Endothelial cell (in vitro differentiated cells): ENCODE measurements at regions not wholly inside any gene's neighbourhood (a gene's known extent, or its start where the extent isn't known, plus 50 kb on each side); places are given as distances from the start of the nearest gene placed in this dataset.

ENCODE experiments used
- DNase-seq: peaks from one replicate; pipeline ENCODE4 v3.0.0; 2021; ENCODE audit warnings: low spot score
- H3K27ac Mint-ChIP-seq: one replicate; pipeline ENCODE4 v1.8.0; 2021; ENCODE audit warnings: mixed read lengths, inconsistent platforms; ENCODE audit not compliant: unreplicated experiment
- H3K27me3 Mint-ChIP-seq: one replicate; pipeline ENCODE4 v1.8.0; 2021; ENCODE audit warnings: mild to moderate bottlenecking, moderate library complexity, mixed read lengths, inconsistent platforms; ENCODE audit not compliant: unreplicated experiment
- H3K36me3 Mint-ChIP-seq: one replicate; pipeline ENCODE4 v1.8.0; 2021; ENCODE audit warnings: mild to moderate bottlenecking, low read depth, mixed read lengths, inconsistent platforms; ENCODE audit not compliant: unreplicated experiment
- H3K4me1 Mint-ChIP-seq: one replicate; pipeline ENCODE4 v1.8.0; 2021; ENCODE audit warnings: mild to moderate bottlenecking, mixed read lengths, inconsistent platforms; ENCODE audit not compliant: unreplicated experiment
- H3K4me3 Mint-ChIP-seq: one replicate; pipeline ENCODE4 v1.8.0; 2021; ENCODE audit warnings: mild to moderate bottlenecking, mixed read lengths, inconsistent platforms; ENCODE audit not compliant: unreplicated experiment
- H3K9me3 Mint-ChIP-seq: one replicate; pipeline ENCODE4 v1.8.0; 2021; ENCODE audit warnings: mixed read lengths, inconsistent platforms; ENCODE audit not compliant: unreplicated experiment
- TF ChIP-seq, protein P1 (sequence below): fragments of 200-600 bp; sonication (generic); IDR thresholded peaks from one replicate; pipeline ENCODE4 v1.5.0; 2021; ENCODE audit warnings: antibody characterized with exemption; ENCODE audit not compliant: unreplicated experiment

DNA sequence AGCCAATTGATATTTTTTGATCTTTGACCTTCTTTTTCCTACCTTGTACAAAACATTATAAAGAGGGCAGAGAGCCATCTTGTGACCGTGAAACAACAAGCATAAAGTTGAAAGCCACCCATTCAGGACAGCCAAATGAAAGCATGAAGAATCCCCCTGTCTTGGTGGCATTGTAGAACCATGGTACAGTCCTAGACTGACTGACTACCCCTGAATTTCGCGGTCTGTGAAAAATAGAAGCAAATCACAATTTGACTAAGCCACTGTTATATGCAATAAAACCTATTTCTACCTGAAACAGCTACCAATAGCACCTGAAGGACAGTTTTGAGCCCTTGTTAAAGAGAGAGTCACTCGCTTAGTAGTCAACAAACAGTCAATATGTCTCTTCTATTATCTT, 527.4 kb downstream of the MID1IP1 start:
- TF ChIP-seq, protein P1, sequence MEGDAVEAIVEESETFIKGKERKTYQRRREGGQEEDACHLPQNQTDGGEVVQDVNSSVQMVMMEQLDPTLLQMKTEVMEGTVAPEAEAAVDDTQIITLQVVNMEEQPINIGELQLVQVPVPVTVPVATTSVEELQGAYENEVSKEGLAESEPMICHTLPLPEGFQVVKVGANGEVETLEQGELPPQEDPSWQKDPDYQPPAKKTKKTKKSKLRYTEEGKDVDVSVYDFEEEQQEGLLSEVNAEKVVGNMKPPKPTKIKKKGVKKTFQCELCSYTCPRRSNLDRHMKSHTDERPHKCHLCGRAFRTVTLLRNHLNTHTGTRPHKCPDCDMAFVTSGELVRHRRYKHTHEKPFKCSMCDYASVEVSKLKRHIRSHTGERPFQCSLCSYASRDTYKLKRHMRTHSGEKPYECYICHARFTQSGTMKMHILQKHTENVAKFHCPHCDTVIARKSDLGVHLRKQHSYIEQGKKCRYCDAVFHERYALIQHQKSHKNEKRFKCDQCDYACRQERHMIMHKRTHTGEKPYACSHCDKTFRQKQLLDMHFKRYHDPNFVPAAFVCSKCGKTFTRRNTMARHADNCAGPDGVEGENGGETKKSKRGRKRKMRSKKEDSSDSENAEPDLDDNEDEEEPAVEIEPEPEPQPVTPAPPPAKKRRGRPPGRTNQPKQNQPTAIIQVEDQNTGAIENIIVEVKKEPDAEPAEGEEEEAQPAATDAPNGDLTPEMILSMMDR: no peak
- no peaks in the 10 kb centered on the region for H3K9me3 Mint-ChIP-seq

DNA sequence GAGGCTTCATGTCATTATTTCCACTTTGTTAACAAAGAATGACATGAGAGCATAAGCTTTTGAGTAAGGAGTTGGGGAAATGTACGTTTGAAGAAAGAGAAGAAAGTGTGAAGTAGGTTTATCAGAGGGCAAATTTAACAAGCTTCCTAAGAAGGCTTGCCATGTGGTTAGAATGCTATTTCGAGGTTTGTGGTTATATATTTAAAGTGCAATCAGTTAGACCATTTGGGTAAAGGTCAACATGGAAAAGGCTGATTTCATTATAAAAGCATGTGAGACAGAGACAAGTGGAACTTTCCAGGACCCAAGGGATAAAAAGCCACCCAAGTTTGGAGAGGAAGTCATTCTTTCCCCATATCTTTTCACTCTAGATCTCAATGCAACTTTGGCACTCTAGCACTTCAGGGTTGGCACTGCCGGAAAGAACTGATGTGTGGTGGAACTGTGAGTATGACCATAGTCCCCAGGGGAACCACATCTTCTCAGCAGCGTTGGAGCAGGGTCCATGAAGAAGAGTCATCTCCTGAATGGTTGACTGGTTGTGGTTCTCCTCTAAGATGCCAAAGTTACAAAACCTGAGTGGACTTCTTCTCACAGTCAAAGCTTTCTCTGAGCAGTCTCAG, 529.9 kb downstream of the MID1IP1 start:
- H3K36me3 Mint-ChIP-seq: no peaks in the 10 kb centered on the region
- H3K4me3 Mint-ChIP-seq: no peak overlapping the region
- DNase-seq: no peak

More for the DNA sequence above, 527.4 kb downstream of the MID1IP1 start:
- no peak for DNase-seq
- peaks cover 2% of the 10 kb centered on the region for H3K27me3 Mint-ChIP-seq
- H3K4me1 Mint-ChIP-seq: no peaks in the 10 kb centered on the region
- no peaks in the 10 kb centered on the region for H3K36me3 Mint-ChIP-seq
- no peak overlapping the region for H3K27ac Mint-ChIP-seq
- H3K4me3 Mint-ChIP-seq: no peak overlapping the region

DNA sequence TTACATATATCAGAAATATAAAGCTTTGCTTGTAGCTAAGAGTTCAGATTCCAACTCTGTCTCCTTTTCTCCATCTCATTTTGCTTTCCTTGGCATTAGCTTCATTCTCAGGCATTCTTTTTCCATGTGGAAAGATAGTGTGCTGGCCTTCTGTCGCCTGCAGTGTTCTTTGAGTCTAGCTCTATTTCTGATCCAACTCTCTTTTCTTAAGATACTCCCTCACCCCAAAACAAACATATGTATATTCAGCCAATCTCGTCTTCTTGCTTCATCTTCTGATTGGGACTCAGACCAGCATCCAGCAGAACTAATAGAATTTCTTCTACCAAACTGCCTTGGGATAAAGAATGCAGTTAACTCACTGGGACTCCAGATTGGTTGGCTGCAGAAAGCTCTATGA, 532.2 kb downstream of the MID1IP1 start:
- Mint-ChIP-seq H3K4me1 (peaks cover 9% of the 10 kb centered on the region), H3K27ac (no peak overlapping the region), H3K4me3 (no peak overlapping the region), H3K27me3 (peaks cover 2% of the 10 kb centered on the region), H3K9me3 (no peaks in the 10 kb centered on the region), H3K36me3 (no peaks in the 10 kb centered on the region)
- DNase-seq: no peak
- TF ChIP-seq, protein P1: no peak

More for the DNA sequence above, 529.9 kb downstream of the MID1IP1 start:
- TF ChIP-seq, protein P1: no peak
- peaks cover 2% of the 10 kb centered on the region for H3K27me3 Mint-ChIP-seq
- no peaks in the 10 kb centered on the region for H3K9me3 Mint-ChIP-seq
- H3K4me1 Mint-ChIP-seq: no peaks in the 10 kb centered on the region
- H3K27ac Mint-ChIP-seq: no peak overlapping the region

DNA sequence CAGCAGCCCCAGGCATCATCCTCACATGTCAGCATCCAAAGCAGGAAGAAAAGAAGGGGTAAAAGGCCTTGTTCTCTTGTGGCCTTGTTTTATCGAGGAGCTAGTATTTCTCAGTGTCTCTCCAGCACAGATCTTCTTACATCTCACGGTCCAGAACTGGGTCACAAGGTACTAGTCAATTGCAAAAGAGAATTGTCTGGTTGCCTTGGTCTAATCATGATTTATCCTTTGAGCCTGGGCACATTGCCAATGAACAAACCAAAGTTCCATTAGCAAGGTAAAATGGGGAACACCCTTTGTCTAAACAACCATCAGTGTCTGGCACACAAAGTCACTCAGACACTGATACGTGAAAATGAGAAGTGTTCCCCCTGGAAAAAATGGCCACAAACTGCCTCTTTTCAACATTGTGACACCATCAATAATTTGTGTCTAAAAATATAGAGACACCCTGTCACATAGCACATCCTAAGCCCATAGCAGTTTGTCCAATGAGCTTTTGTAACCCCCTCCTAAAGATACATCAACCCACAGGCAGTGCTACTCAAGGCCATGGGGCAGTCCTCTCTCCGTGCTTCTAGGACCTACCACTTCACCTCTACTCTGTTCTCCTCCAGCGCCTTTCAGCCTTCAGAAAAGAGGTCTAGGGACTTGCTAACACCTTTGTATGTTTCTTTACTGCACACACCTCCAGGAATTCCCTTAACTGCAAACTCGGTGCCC, 534.4 kb downstream of the MID1IP1 start:
- Mint-ChIP-seq H3K4me1 (peaks cover 9% of the 10 kb centered on the region), H3K4me3 (no peak overlapping the region), H3K9me3 (no peaks in the 10 kb centered on the region), H3K36me3 (no peaks in the 10 kb centered on the region), H3K27ac (no peak overlapping the region), H3K27me3 (peaks cover 2% of the 10 kb centered on the region)
- no peak for DNase-seq
- TF ChIP-seq, protein P1: no peak

DNA sequence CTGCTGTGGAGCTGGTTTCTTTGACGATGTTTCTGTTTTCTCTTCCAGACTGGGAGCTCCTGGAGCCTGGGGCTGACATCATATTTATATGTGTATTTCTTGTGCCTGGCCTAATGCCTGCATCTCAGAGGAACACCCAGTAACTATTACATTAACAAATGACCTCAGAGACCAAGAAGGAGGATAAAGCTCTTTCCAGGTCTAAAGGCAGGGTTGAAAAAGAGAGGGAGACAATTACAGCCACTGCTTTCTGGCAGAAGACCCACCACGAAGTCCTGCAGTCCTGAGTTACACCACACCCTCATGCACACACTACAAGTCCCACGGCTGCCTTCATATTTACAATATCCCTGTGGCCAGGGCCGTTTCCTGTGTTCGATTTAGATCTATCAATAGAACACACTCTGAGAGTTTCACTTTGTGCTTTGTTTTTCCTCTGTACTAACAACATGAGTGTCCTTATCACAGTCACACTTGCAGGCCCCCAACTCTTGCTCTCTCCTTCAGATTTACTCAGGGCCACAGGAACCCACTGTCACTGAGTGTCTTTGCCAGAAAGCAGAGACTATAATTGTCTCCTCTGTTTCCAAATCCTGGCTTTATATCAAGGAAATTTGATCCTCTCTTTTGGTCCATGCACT, 535.5 kb downstream of the MID1IP1 start:
- TF ChIP-seq, protein P1: no peak
- peaks cover 2% of the 10 kb centered on the region for H3K27me3 Mint-ChIP-seq
- H3K27ac Mint-ChIP-seq: no peak overlapping the region
- no peak for DNase-seq
- no peak overlapping the region for H3K4me3 Mint-ChIP-seq
- H3K36me3 Mint-ChIP-seq: no peaks in the 10 kb centered on the region
- H3K9me3 Mint-ChIP-seq: no peaks in the 10 kb centered on the region
- H3K4me1 Mint-ChIP-seq: peaks cover 9% of the 10 kb centered on the region
